CD4-positive, alpha-beta T cell (primary cell): ENCODE measurements at regions not wholly inside any gene's neighbourhood (a gene's known extent, or its start where the extent isn't known, plus 50 kb on each side); places are given as distances from the start of the nearest gene placed in this dataset.

Source experiments
- ATAC-seq: fragments of 200-7000 bp; cut with Tn5 transposase; one replicate; pipeline ENCODE4 v1.10.0; 2022; ENCODE audit warnings: mild to moderate bottlenecking; ENCODE audit not compliant: poor library complexity
- CTCF ChIA-PET: fragments of 350-600 bp; sonication (Branson Sonifier 250); formaldehyde crosslinking; loops from one replicate; lab custom pipeline; 2021; ENCODE audit warnings: antibody characterized with exemption, inconsistent platforms; lab: Charles Lee
- POLR2A ChIA-PET: fragments of 350-600 bp; sonication (Branson Sonifier 250); formaldehyde crosslinking; loops from one replicate; lab custom pipeline; 2021; ENCODE audit warnings: antibody characterized with exemption, inconsistent platforms; lab: Charles Lee
- DNase-seq, 14 experiments: peaks; one replicate each; pipeline ENCODE4 v3.0.0-alpha.2; 2013 to 2020; ENCODE audit warnings: mixed read lengths in 2 of 14
- H3K27ac ChIP-seq, 2 donors: one replicate each; pipeline versions ENCODE4 v1.5.1 to v1.7.0; 2013; ENCODE audit warnings: low read length in 2 of 2, low read depth in 1 of 2, mild to moderate bottlenecking in 1 of 2
- H3K27me3 ChIP-seq, 2 experiments: 1 replicate in 1 of 2; 2 replicates in 1 of 2; pipeline versions ENCODE4 v1.6.1 to v1.7.0; 2013; ENCODE audit warnings: low read length in 2 of 2, control low read depth in 1 of 2, mild to moderate bottlenecking in 1 of 2, moderate library complexity in 1 of 2; ENCODE audit not compliant: insufficient read depth in 2 of 2, control insufficient read depth in 1 of 2
- H3K36me3 ChIP-seq: one replicate; pipeline ENCODE4 v1.6.1; 2013; ENCODE audit warnings: low read length, control low read depth; ENCODE audit not compliant: insufficient read depth
- H3K4me1 ChIP-seq: one replicate; pipeline ENCODE4 v1.6.1; 2013; ENCODE audit warnings: low read length, control low read depth; ENCODE audit not compliant: insufficient read depth
- H3K4me3 ChIP-seq: one replicate; pipeline ENCODE4 v1.5.1; 2013; ENCODE audit warnings: mild to moderate bottlenecking, low read length, moderate library complexity
- H3K9me3 ChIP-seq, 2 experiments: 1 replicate in 1 of 2; 2 replicates in 1 of 2; pipeline versions ENCODE4 v1.6.1 to v1.7.0; 2013; ENCODE audit warnings: low read length in 2 of 2, mild to moderate bottlenecking in 2 of 2, control low read depth in 1 of 2, moderate library complexity in 1 of 2; ENCODE audit not compliant: control insufficient read depth in 1 of 2, insufficient read depth in 1 of 2
- H3K27ac Mint-ChIP-seq: one replicate; pipeline ENCODE4 v1.8.0; 2020; ENCODE audit warnings: mixed read lengths
- H3K27me3 Mint-ChIP-seq: one replicate; pipeline ENCODE4 v1.8.0; 2021; ENCODE audit warnings: mixed read lengths
- H3K36me3 Mint-ChIP-seq: one replicate; pipeline ENCODE4 v1.8.0; 2021; ENCODE audit warnings: low read depth, mixed read lengths
- H3K4me1 Mint-ChIP-seq: one replicate; pipeline ENCODE4 v1.8.0; 2021; ENCODE audit warnings: low read depth, mixed read lengths
- H3K4me3 Mint-ChIP-seq: one replicate; pipeline ENCODE4 v1.8.0; 2020; ENCODE audit warnings: mild to moderate bottlenecking, mixed read lengths
- H3K9me3 Mint-ChIP-seq: one replicate; pipeline ENCODE4 v1.8.0; 2020; ENCODE audit warnings: mixed read lengths
- intact Hi-C, 2 experiments: fragments of 100-400 bp; cut with DNase I in 1 of 2; cut with micrococcal nuclease in 1 of 2; formaldehyde crosslinking; loops; one replicate each; pipeline versions ENCODE4 v1.15.1 to v1.9.0; 2023 to 2025; cut with DNase I, micrococcal nuclease
- TF ChIP-seq, protein P1 (sequence below): fragments of 200-600 bp; IDR thresholded peaks from one replicate; pipeline ENCODE4 v1.8.0; 2022; ENCODE audit warnings: antibody characterized with exemption, mild to moderate bottlenecking

DNA sequence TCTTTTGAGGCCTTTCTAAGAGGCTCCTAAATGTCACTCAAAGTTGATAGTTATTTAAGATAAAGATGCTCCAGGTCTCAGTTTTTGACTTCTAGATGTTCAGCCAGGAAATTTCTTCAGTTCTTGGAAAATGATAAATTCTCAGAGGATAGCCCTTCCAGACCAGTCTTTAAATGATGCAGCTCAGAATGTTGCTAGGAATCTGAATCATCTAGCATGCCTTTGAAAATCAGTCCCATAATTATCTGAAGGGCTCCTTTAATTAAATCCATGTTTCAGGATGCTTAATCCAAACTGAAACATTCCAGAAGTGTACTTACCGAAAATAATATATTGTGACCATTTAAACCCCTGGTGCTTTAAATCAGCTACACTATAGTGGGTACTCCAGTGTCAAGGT lies 107.5 kb upstream of the FBN2 start:
- intact Hi-C loops: no loop called here

DNA sequence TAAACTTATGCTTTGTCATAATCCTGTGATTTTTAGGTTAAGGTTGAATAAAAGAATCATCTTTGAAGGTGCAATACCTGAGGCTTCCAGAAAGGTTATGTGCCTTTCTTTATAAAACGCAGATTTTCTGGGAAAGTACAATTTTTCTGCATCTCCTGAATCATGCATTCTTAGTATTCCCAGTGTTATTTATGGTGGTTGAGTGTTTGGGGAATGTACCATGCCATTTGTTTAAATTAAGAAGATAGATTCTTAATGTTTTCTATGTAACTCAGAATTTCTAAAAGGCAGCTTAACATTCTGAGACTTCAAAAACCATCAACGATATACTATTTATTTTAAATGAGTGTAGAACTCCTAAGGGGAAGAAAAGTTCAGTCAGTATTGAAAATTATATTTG lies 108.1 kb upstream of the FBN2 start:
- H3K27ac Mint-ChIP-seq: no peak overlapping the region

More for the DNA sequence above, 107.5 kb upstream of the FBN2 start:
- no peaks in the 10 kb centered on the region for H3K36me3 ChIP-seq
- H3K4me3 Mint-ChIP-seq: no peak overlapping the region
- H3K9me3 ChIP-seq: no peaks in the 10 kb centered on the region
- no peaks in the 10 kb centered on the region for H3K9me3 Mint-ChIP-seq
- ATAC-seq (no peak), DNase-seq (no peak)
- POLR2A ChIA-PET: no interaction called here
- no peaks in the 10 kb centered on the region for H3K27me3 Mint-ChIP-seq
- no peak overlapping the region for H3K4me3 ChIP-seq
- H3K27ac ChIP-seq: no peak overlapping the region
- CTCF ChIA-PET: no interaction called here
- H3K4me1 Mint-ChIP-seq: no peaks in the 10 kb centered on the region
- TF ChIP-seq, protein P1, sequence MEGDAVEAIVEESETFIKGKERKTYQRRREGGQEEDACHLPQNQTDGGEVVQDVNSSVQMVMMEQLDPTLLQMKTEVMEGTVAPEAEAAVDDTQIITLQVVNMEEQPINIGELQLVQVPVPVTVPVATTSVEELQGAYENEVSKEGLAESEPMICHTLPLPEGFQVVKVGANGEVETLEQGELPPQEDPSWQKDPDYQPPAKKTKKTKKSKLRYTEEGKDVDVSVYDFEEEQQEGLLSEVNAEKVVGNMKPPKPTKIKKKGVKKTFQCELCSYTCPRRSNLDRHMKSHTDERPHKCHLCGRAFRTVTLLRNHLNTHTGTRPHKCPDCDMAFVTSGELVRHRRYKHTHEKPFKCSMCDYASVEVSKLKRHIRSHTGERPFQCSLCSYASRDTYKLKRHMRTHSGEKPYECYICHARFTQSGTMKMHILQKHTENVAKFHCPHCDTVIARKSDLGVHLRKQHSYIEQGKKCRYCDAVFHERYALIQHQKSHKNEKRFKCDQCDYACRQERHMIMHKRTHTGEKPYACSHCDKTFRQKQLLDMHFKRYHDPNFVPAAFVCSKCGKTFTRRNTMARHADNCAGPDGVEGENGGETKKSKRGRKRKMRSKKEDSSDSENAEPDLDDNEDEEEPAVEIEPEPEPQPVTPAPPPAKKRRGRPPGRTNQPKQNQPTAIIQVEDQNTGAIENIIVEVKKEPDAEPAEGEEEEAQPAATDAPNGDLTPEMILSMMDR: no peak
- no peak overlapping the region for H3K27ac Mint-ChIP-seq
- H3K36me3 Mint-ChIP-seq: no peaks in the 10 kb centered on the region
- H3K27me3 ChIP-seq: no peaks in the 10 kb centered on the region
- no peaks in the 10 kb centered on the region for H3K4me1 ChIP-seq

DNA sequence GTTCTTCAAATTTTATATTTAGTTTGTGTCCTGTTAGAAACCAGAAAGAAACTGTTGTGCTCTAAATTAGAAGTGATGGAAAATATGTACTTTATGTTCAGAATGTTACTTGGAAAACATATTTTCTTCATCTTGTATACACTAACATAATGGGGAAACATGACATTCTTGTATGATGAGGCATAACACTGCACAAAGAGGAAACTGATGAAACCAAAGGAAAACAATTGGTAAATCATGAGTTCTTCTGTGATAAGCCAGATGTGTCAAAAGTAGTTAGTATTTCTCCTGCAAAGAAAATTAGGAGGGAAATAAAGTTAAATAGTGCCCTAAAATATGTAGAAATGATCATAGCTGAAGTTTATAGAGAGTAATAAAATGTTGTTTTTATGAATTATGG lies 111.1 kb upstream of the FBN2 start:
- ChIA-PET POLR2A (no interaction called here), CTCF (no interaction called here)
- no peaks in the 10 kb centered on the region for H3K36me3 Mint-ChIP-seq
- H3K4me3 Mint-ChIP-seq: no peak overlapping the region
- no peaks in the 10 kb centered on the region for H3K9me3 Mint-ChIP-seq
- no peak overlapping the region for H3K27ac ChIP-seq
- no peaks in the 10 kb centered on the region for H3K36me3 ChIP-seq
- H3K27me3 ChIP-seq: no peaks in the 10 kb centered on the region
- no peaks in the 10 kb centered on the region for H3K27me3 Mint-ChIP-seq
- DNase-seq (no peak), ATAC-seq (no peak)
- no peaks in the 10 kb centered on the region for H3K9me3 ChIP-seq
- H3K27ac Mint-ChIP-seq: no peak overlapping the region
- TF ChIP-seq, protein P1: no peak
- no peaks in the 10 kb centered on the region for H3K4me1 Mint-ChIP-seq
- no peaks in the 10 kb centered on the region for H3K4me1 ChIP-seq
- H3K4me3 ChIP-seq: no peak overlapping the region
- intact Hi-C loops: no loop called here

More for the DNA sequence above, 108.1 kb upstream of the FBN2 start:
- Mint-ChIP-seq H3K9me3 (no peaks in the 10 kb centered on the region), H3K4me3 (no peak overlapping the region), H3K36me3 (no peaks in the 10 kb centered on the region), H3K4me1 (no peaks in the 10 kb centered on the region), H3K27me3 (no peaks in the 10 kb centered on the region)
- Histone ChIP-seq H3K9me3 (no peaks in the 10 kb centered on the region), H3K4me3 (no peak overlapping the region), H3K27ac (no peak overlapping the region), H3K36me3 (no peaks in the 10 kb centered on the region), H3K27me3 (no peaks in the 10 kb centered on the region), H3K4me1 (no peaks in the 10 kb centered on the region)
- ATAC-seq (no peak), DNase-seq (no peak)
- TF ChIP-seq, protein P1: no peak
- ChIA-PET POLR2A (no interaction called here), CTCF (no interaction called here)
- intact Hi-C loops: no loop called here
